ENCODE measurements at regions not wholly inside any gene's neighbourhood (a gene's known extent, or its start where the extent isn't known, plus 50 kb on each side); places are given as distances from the start of the nearest gene placed in this dataset.

DNA sequence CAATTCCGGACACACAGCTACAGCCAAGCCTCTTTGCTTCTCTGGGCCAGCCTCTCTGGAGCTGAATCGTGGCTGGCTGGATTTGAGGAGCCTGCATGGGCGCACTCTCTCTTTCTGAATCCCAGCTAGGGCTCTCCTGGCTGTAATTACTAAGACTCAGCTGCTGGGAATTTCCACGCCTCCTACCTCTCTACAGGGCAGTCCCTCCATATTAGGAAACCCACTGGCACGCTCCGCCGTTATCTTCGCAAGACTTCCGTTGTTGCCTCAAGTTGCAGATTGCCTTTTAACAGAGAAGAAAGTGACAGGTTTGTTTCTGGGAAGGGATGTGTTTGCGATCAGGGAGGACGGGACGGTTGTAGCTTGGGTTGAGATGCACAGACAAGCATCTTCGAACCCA, 188.4 kb upstream of the NLRP1 start:
- Histone ChIP-seq H3K36me3 (no peaks in the 10 kb centered on the region), H3K9me3 (no peaks in the 10 kb centered on the region), H3K27ac (replicated peaks in 1 of 4) (no peak overlapping the region), H3K27me3 (peaks cover 0 to 54% (median 3%) of the 10 kb centered on the region in 4 donors), H3K4me3 (no peak overlapping the region), H3K4me1 (no peaks in the 10 kb centered on the region)
- 74% methylated on average over 13 of the region's 13 CpGs for WGBS
- DNase-seq (ENCODE audit: extremely low spot score): no peak
- TF ChIP-seq EP300 (IDR thresholded peaks at IDR 0.05) (no peak), POLR2A (IDR thresholded peaks at IDR 0.05; ENCODE audit: low read depth) (no peak), POLR2AphosphoS5 (IDR thresholded peaks at IDR 0.05) (no peak)
- TF ChIP-seq, protein P1, sequence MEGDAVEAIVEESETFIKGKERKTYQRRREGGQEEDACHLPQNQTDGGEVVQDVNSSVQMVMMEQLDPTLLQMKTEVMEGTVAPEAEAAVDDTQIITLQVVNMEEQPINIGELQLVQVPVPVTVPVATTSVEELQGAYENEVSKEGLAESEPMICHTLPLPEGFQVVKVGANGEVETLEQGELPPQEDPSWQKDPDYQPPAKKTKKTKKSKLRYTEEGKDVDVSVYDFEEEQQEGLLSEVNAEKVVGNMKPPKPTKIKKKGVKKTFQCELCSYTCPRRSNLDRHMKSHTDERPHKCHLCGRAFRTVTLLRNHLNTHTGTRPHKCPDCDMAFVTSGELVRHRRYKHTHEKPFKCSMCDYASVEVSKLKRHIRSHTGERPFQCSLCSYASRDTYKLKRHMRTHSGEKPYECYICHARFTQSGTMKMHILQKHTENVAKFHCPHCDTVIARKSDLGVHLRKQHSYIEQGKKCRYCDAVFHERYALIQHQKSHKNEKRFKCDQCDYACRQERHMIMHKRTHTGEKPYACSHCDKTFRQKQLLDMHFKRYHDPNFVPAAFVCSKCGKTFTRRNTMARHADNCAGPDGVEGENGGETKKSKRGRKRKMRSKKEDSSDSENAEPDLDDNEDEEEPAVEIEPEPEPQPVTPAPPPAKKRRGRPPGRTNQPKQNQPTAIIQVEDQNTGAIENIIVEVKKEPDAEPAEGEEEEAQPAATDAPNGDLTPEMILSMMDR (IDR thresholded peaks at IDR 0.05): no peak
- intact Hi-C loops (cut with DNase I): no loop called here

DNA sequence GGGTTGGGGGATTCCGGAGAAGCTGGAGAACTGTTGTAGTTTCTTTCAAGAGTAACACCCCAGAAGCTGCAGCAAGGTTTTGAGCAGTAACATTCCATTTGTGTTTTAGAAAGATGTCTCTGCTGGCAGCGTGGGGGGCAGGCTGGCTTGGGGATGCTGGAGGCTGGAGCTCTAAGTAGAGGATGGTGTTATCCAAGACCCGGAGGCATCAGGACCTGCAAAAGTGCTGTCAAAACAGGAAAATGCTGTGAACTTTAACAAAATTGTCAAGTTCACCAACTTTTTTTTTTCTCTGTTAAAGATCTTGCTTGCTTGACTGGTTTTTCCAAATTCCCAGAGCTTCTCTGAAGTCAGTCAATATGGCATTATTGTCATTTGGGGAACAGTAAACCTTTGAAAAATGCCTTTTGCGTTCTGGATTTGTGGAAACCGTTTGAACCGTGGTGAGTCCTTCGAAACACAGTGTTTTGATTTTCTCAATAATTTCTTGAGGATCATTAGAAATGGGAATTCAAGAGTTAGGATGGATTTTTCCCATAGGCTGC, 189.6 kb upstream of the NLRP1 start:
- H3K27ac ChIP-seq (replicated peaks in 1 of 4): no peak overlapping the region
- H3K9me3 ChIP-seq: no peaks in the 10 kb centered on the region
- intact Hi-C loops (cut with DNase I): no loop called here
- TF ChIP-seq EP300 (IDR thresholded peaks at IDR 0.05) (no peak), POLR2AphosphoS5 (IDR thresholded peaks at IDR 0.05) (no peak), POLR2A (IDR thresholded peaks at IDR 0.05; ENCODE audit: low read depth) (no peak)
- TF ChIP-seq, protein P1 (IDR thresholded peaks at IDR 0.05): no peak
- WGBS: 78% methylated on average over 7 of the region's 7 CpGs
- H3K36me3 ChIP-seq: no peaks in the 10 kb centered on the region
- no peak overlapping the region for H3K4me3 ChIP-seq
- peaks cover 0 to 43% (median 3%) of the 10 kb centered on the region in 4 donors for H3K27me3 ChIP-seq
- H3K4me1 ChIP-seq: no peaks in the 10 kb centered on the region
- DNase-seq (ENCODE audit: extremely low spot score): no peak

DNA sequence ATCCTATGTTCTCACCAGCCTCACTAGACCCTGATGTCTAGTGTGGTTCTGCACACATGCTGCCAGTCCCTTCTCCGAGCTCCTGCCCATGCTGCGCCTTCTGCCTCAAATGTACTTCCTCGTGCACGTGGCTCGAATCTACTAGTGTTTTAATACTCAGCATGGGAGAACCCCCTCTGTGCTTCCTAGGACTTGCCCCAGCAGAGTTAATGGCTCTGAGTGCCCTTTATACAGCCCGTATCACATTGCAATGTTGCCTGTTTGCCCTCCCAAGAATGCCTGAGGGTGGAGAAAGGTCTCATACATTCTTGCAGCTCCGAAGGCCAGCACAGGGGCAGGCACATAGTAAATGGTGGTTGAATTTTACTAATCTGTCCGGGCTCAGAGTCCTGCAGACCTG, 190.8 kb upstream of the NLRP1 start:
- intact Hi-C loops (cut with DNase I): no loop called here
- WGBS: 62% methylated on average over 8 of the region's 8 CpGs
- no peak for DNase-seq (ENCODE audit: extremely low spot score)
- H3K9me3 ChIP-seq: no peaks in the 10 kb centered on the region
- peaks cover 0 to 32% (median 2%) of the 10 kb centered on the region in 4 donors for H3K27me3 ChIP-seq
- H3K36me3 ChIP-seq: no peaks in the 10 kb centered on the region
- TF ChIP-seq POLR2A (IDR thresholded peaks at IDR 0.05; ENCODE audit: low read depth) (no peak), POLR2AphosphoS5 (IDR thresholded peaks at IDR 0.05) (no peak), EP300 (IDR thresholded peaks at IDR 0.05) (no peak)
- TF ChIP-seq, protein P1 (IDR thresholded peaks at IDR 0.05): no peak
- H3K4me1 ChIP-seq: no peaks in the 10 kb centered on the region
- H3K27ac ChIP-seq (replicated peaks in 1 of 4): no peak overlapping the region
- H3K4me3 ChIP-seq: no peak overlapping the region

DNA sequence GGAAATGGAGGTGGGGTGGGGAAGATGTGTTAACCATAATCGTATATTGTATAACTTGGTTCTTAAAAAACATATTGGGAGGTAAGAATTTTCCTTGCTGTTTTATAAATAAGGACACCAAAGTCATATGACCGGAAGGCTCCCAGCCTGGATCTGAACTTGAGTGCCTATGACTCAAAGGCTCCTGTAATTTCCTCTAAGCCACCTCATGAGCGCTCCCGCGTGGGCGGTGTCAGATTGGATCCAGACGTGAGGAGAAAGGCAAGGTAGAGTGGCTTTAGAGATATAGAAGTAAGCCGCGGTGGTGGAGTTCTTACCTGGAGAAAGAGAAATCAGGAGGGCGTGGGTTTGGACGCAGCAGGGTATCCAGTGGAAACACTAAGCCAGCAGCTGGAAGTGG, 196.2 kb upstream of the NLRP1 start:
- DNase-seq (ENCODE audit: extremely low spot score): no peak
- intact Hi-C loops (cut with DNase I): no loop called here
- Histone ChIP-seq H3K36me3 (no peaks in the 10 kb centered on the region), H3K27ac (replicated peaks in 1 of 4) (no peak overlapping the region), H3K4me1 (no peaks in the 10 kb centered on the region), H3K9me3 (peaks cover 0 to 31% (median 13%) of the 10 kb centered on the region in 4 donors), H3K27me3 (peaks cover 0 to 3% (median 0%) of the 10 kb centered on the region in 4 donors), H3K4me3 (no peak overlapping the region)
- TF ChIP-seq, protein P1 (IDR thresholded peaks at IDR 0.05): no peak
- TF ChIP-seq EP300 (IDR thresholded peaks at IDR 0.05): no peak
- no peak for TF ChIP-seq POLR2A (IDR thresholded peaks at IDR 0.05; ENCODE audit: low read depth)
- no peak for TF ChIP-seq POLR2AphosphoS5 (IDR thresholded peaks at IDR 0.05)
- 85% methylated on average over 11 of the region's 11 CpGs for WGBS

All from esophagus muscularis mucosa (tissue), 4 donors.